IMR-90 (cell line): ENCODE measurements at regions not wholly inside any gene's neighbourhood (a gene's known extent, or its start where the extent isn't known, plus 50 kb on each side); places are given as distances from the start of the nearest gene placed in this dataset.

ENCODE experiments used
- ATAC-seq: fragments of 200-7000 bp; cut with Tn5 transposase; 2 replicates; pipeline ENCODE4 v1.9.1; 2020; ENCODE audit warnings: low read depth, mild to moderate bottlenecking, moderate library complexity
- BruUV-seq: library from RNA; stranded (reverse); fragments of 400-500 nt; replicated peaks from 2 replicates; lab custom pipeline; 2021; lab: Mats Ljungman, UMichigan
- CTCF ChIA-PET: fragments of 300-600 bp; formaldehyde crosslinking; extraction: SDS; loops from one replicate; lab custom pipeline; 2021; ENCODE audit warnings: antibody characterized with exemption; lab: Yijun Ruan, JAX
- POLR2A ChIA-PET: fragments of 300-600 bp; sonication (Branson Sonifier 250); formaldehyde crosslinking; loops from one replicate; lab custom pipeline; 2022; ENCODE audit warnings: antibody characterized with exemption; ENCODE audit not compliant: unreplicated experiment; lab: Charles Lee
- DNase-seq: peaks from one replicate; pipeline ENCODE4 v3.0.0; 2013
- H2AFZ ChIP-seq: replicated peaks from 2 replicates; pipeline ENCODE3; 2013; ENCODE audit warnings: low read length, mild to moderate bottlenecking; ENCODE audit not compliant: poor library complexity
- H2AK5ac ChIP-seq: 2 replicates; pipeline ENCODE4 v1.6.1; 2013; ENCODE audit warnings: low read depth, low read length, inconsistent platforms
- H2AK9ac ChIP-seq: replicated peaks from 2 replicates; pipeline ENCODE3; 2013; ENCODE audit warnings: mild to moderate bottlenecking, low read depth, low read length, moderate library complexity; ENCODE audit not compliant: poor library complexity
- H2BK120ac ChIP-seq: 2 replicates; pipeline ENCODE4 v1.6.1; 2013; ENCODE audit warnings: low read depth, low read length, inconsistent platforms
- H2BK15ac ChIP-seq: 3 replicates; pipeline ENCODE4 v1.6.1; 2013; ENCODE audit warnings: low read depth, low read length, inconsistent platforms
- H2BK20ac ChIP-seq: 2 replicates; pipeline ENCODE4 v1.6.1; 2013; ENCODE audit warnings: low read depth, mild to moderate bottlenecking, inconsistent platforms, low read length, moderate library complexity
- H2BK5ac ChIP-seq: 2 replicates; pipeline ENCODE4 v1.6.1; 2013; ENCODE audit warnings: mild to moderate bottlenecking, low read depth, low read length, inconsistent platforms; ENCODE audit not compliant: poor library complexity, severe bottlenecking
- H3K14ac ChIP-seq: replicated peaks from 2 replicates; pipeline ENCODE4 v1.6.1; 2013; ENCODE audit warnings: low read depth, low read length, inconsistent platforms
- H3K18ac ChIP-seq: 2 replicates; pipeline ENCODE4 v1.6.1; 2013; ENCODE audit warnings: low read depth, low read length, control low read depth
- H3K23ac ChIP-seq: 2 replicates; pipeline ENCODE4 v1.6.1; 2013; ENCODE audit warnings: low read depth, low read length, inconsistent platforms
- H3K27ac ChIP-seq: 2 replicates; pipeline ENCODE4 v1.5.1; 2013; ENCODE audit warnings: mild to moderate bottlenecking, control low read depth, low read length; ENCODE audit not compliant: insufficient read depth
- H3K27me3 ChIP-seq: 2 replicates; pipeline ENCODE4 v1.6.1; 2013; ENCODE audit warnings: low read length; ENCODE audit not compliant: control insufficient read depth, insufficient read depth
- H3K36me3 ChIP-seq: 2 replicates; pipeline ENCODE4 v1.6.1; 2013; ENCODE audit warnings: low read length, mixed read lengths; ENCODE audit not compliant: control insufficient read depth, insufficient read depth
- H3K4ac ChIP-seq: 2 replicates; pipeline ENCODE4 v1.6.1; 2013; ENCODE audit warnings: low read depth, low read length, inconsistent platforms
- H3K4me1 ChIP-seq: 2 replicates; pipeline ENCODE4 v1.6.1; 2013; ENCODE audit warnings: low read length, mixed read lengths; ENCODE audit not compliant: control insufficient read depth, insufficient read depth
- H3K4me2 ChIP-seq: 2 replicates; pipeline ENCODE4 v1.6.1; 2013; ENCODE audit warnings: low read depth, mild to moderate bottlenecking, control low read depth, low read length, moderate library complexity
- H3K4me3 ChIP-seq: 2 replicates; pipeline ENCODE4 v1.5.1; 2013; ENCODE audit warnings: low read depth, mild to moderate bottlenecking, control low read depth, low read length, moderate library complexity; ENCODE audit not compliant: insufficient read depth
- H3K56ac ChIP-seq: 2 replicates; pipeline ENCODE4 v1.6.1; 2013; ENCODE audit warnings: low read length, inconsistent platforms; ENCODE audit not compliant: insufficient read depth; ENCODE audit errors: extremely low read depth
- H3K79me1 ChIP-seq, 2 experiments: 2 replicates each; pipeline ENCODE4 v1.6.1; 2013; ENCODE audit warnings: low read length in 2 of 2, inconsistent platforms in 1 of 2, low read depth in 1 of 2
- H3K9ac ChIP-seq: 2 replicates; pipeline ENCODE4 v1.6.1; 2013; ENCODE audit warnings: low read depth, low read length, control low read depth
- H3K9me1 ChIP-seq: 2 replicates; pipeline ENCODE4 v1.6.1; 2013; ENCODE audit warnings: low read length, inconsistent platforms; ENCODE audit not compliant: insufficient read depth
- H3K9me3 ChIP-seq: 2 replicates; pipeline ENCODE4 v1.6.1; 2013; ENCODE audit warnings: low read length; ENCODE audit not compliant: control insufficient read depth, insufficient read depth
- H4K20me1 ChIP-seq: 2 replicates; pipeline ENCODE4 v1.6.1; 2013; ENCODE audit warnings: low read length, inconsistent platforms; ENCODE audit not compliant: insufficient read depth
- H4K5ac ChIP-seq: 2 replicates; pipeline ENCODE4 v1.6.1; 2013; ENCODE audit warnings: mild to moderate bottlenecking, low read depth, low read length, control low read depth
- H4K8ac ChIP-seq, 2 experiments: 2 replicates each; pipeline ENCODE4 v1.6.1; 2013; ENCODE audit warnings: low read depth in 2 of 2, low read length in 2 of 2, control low read depth in 1 of 2, inconsistent platforms in 1 of 2
- H4K91ac ChIP-seq: 2 replicates; pipeline ENCODE4 v1.6.1; 2013; ENCODE audit warnings: low read depth, low read length, inconsistent platforms; ENCODE audit not compliant: insufficient read depth
- BHLHE40 ChIP-seq: fragments of 150-350 bp; IDR thresholded peaks from 2 replicates; pipeline ENCODE4 v1.6.1; 2016; ENCODE audit warnings: mild to moderate bottlenecking, low read depth, low read length
- CEBPB ChIP-seq: IDR thresholded peaks from 2 replicates; pipeline ENCODE4 v1.6.1; 2012; ENCODE audit warnings: low read depth, low read length, improper control_type of control experiment
- CHD1 ChIP-seq: IDR thresholded peaks from 2 replicates; pipeline ENCODE4 v1.6.1; 2012; ENCODE audit warnings: low read depth, low read length, improper control_type of control experiment
- FOS ChIP-seq: fragments of 150-350 bp; IDR thresholded peaks from 2 replicates; pipeline ENCODE4 v1.6.1; 2016; ENCODE audit warnings: low read depth, low read length
- MAFK ChIP-seq: IDR thresholded peaks from 2 replicates; pipeline ENCODE4 v1.6.1; 2012; ENCODE audit warnings: low read depth, low read length, improper control_type of control experiment
- MAZ ChIP-seq: IDR thresholded peaks from 2 replicates; pipeline ENCODE4 v1.6.1; 2012; ENCODE audit warnings: low read depth, mild to moderate bottlenecking, low read length, improper control_type of control experiment, moderate library complexity, borderline replicate concordance
- MXI1 ChIP-seq: IDR thresholded peaks from 2 replicates; pipeline ENCODE4 v1.6.1; 2012; ENCODE audit warnings: low read depth, mild to moderate bottlenecking, low read length, moderate library complexity, borderline replicate concordance
- NFE2L2 ChIP-seq: fragments of 150-350 bp; IDR thresholded peaks from 2 replicates; pipeline ENCODE4 v1.6.1; 2016; ENCODE audit warnings: low read depth, mild to moderate bottlenecking, low read length
- POLR2A ChIP-seq: IDR thresholded peaks from 2 replicates; pipeline ENCODE4 v1.6.1; 2012; ENCODE audit warnings: mild to moderate bottlenecking, low read depth, low read length
- RAD21 ChIP-seq: IDR thresholded peaks from 2 replicates; pipeline ENCODE4 v1.6.1; 2012; ENCODE audit warnings: low read length, improper control_type of control experiment
- RCOR1 ChIP-seq: IDR thresholded peaks from 2 replicates; pipeline ENCODE4 v1.6.1; 2012; ENCODE audit warnings: mild to moderate bottlenecking, low read length, improper control_type of control experiment; ENCODE audit not compliant: insufficient replicate concordance
- RFX5 ChIP-seq: IDR thresholded peaks from 2 replicates; pipeline ENCODE4 v1.8.0; 2012; ENCODE audit warnings: low read depth, mild to moderate bottlenecking, low read length, moderate library complexity
- SMC3 ChIP-seq: fragments of 150-350 bp; IDR thresholded peaks from 2 replicates; pipeline ENCODE4 v1.6.1; 2016; ENCODE audit warnings: low read depth, mild to moderate bottlenecking, antibody characterized with exemption, low read length, moderate library complexity
- USF2 ChIP-seq: fragments of 150-350 bp; IDR thresholded peaks from 2 replicates; pipeline ENCODE4 v1.6.1; 2017; ENCODE audit warnings: mild to moderate bottlenecking, antibody characterized with exemption, low read length, low read depth
- WGBS, 2 experiments: methylation state at CpG; one replicate each; pipeline versions ENCODE4 v1.1.5 to v1.1.7; 2013; ENCODE audit warnings: missing lambda C conversion rate in 2 of 2; ENCODE audit not compliant: insufficient read length in 1 of 2; ENCODE audit errors: extremely low coverage in 2 of 2; 5-methylcytosine and 5-hydroxymethylcytosine counted together
- dilution Hi-C: fragments of 300-500 bp; cut with HindIII; formaldehyde crosslinking; loops from one replicate; pipeline ENCODE4 v1.14.3; 2018; ENCODE audit warnings: low sequenced_read_pairs; ENCODE audit not compliant: unreplicated experiment
- in situ Hi-C: fragments of 300-500 bp; cut with MboI; formaldehyde crosslinking; loops from 3 replicates; pipeline ENCODE4 v1.14.3; 2019; ENCODE audit warnings: low sequenced_read_pairs, inconsistent platforms, mixed read lengths
- intact Hi-C: fragments of 100-400 bp; cut with micrococcal nuclease; formaldehyde crosslinking; loops from 2 replicates; pipeline ENCODE4 v1.10.0; 2022
- TF ChIP-seq, protein P1 (sequence below): fragments of 150-350 bp; IDR thresholded peaks from 2 replicates; pipeline ENCODE4 v1.6.1; 2016; ENCODE audit warnings: low read depth, mild to moderate bottlenecking, low read length, moderate library complexity, borderline replicate concordance
- TF ChIP-seq, protein P2 (sequence below): conservative IDR thresholded peaks from 2 replicates; pipeline ENCODE4 v1.5.1; 2012; ENCODE audit warnings: mild to moderate bottlenecking, low read depth, low read length, improper control_type of control experiment

DNA sequence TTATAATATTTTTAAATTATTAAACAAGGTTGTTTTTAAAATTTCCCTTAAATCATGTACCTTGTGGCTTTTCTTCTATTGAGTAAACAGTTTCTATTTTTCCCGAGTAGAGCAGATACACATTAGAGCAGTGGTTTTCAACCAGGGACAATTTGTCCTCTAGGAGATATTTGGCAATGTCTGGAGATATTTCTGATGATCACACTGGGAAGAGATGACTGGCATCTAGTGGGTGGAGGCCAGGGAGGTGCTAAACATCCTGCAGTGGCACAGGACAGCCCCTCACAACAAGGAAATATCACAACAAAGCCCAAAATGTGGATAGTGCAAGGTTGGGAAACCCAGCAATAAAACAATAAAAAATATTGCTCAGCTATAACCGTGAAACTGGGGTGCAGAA, 113.0 kb upstream of the PTPRG start:
- no TSS peak for BruUV-seq
- no peak overlapping the region for H3K4me3 ChIP-seq
- no peaks in the 10 kb centered on the region for H3K9me3 ChIP-seq
- H3K4ac ChIP-seq = no peak overlapping the region
- H2AK5ac ChIP-seq = no peak overlapping the region
- dilution Hi-C loops (no loop called here), intact Hi-C loops (no loop called here), in situ Hi-C loops (no loop called here)
- H3K14ac ChIP-seq = no peak overlapping the region
- no peak for TF ChIP-seq MXI1
- no peak for TF ChIP-seq MAZ
- TF ChIP-seq, protein P1, sequence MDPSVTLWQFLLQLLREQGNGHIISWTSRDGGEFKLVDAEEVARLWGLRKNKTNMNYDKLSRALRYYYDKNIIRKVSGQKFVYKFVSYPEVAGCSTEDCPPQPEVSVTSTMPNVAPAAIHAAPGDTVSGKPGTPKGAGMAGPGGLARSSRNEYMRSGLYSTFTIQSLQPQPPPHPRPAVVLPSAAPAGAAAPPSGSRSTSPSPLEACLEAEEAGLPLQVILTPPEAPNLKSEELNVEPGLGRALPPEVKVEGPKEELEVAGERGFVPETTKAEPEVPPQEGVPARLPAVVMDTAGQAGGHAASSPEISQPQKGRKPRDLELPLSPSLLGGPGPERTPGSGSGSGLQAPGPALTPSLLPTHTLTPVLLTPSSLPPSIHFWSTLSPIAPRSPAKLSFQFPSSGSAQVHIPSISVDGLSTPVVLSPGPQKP = no peak
- no peak for TF ChIP-seq POLR2A
- TF ChIP-seq MAFK = no peak
- no peak for TF ChIP-seq USF2
- no peak for TF ChIP-seq RCOR1
- TF ChIP-seq BHLHE40 = no peak
- TF ChIP-seq RFX5 = no peak
- TF ChIP-seq NFE2L2 = no peak
- TF ChIP-seq, protein P2, sequence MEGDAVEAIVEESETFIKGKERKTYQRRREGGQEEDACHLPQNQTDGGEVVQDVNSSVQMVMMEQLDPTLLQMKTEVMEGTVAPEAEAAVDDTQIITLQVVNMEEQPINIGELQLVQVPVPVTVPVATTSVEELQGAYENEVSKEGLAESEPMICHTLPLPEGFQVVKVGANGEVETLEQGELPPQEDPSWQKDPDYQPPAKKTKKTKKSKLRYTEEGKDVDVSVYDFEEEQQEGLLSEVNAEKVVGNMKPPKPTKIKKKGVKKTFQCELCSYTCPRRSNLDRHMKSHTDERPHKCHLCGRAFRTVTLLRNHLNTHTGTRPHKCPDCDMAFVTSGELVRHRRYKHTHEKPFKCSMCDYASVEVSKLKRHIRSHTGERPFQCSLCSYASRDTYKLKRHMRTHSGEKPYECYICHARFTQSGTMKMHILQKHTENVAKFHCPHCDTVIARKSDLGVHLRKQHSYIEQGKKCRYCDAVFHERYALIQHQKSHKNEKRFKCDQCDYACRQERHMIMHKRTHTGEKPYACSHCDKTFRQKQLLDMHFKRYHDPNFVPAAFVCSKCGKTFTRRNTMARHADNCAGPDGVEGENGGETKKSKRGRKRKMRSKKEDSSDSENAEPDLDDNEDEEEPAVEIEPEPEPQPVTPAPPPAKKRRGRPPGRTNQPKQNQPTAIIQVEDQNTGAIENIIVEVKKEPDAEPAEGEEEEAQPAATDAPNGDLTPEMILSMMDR = no peak
- TF ChIP-seq CEBPB = no peak
- no peak for TF ChIP-seq RAD21
- no peak for TF ChIP-seq SMC3
- TF ChIP-seq CHD1 = no peak
- TF ChIP-seq FOS = no peak
- H3K18ac ChIP-seq = no peak overlapping the region
- no peak overlapping the region for H2BK5ac ChIP-seq
- H2AK9ac ChIP-seq = no peak overlapping the region
- H3K9me1 ChIP-seq = no peaks in the 10 kb centered on the region
- no peak overlapping the region for H3K4me2 ChIP-seq
- H3K27me3 ChIP-seq = no peaks in the 10 kb centered on the region
- no peaks in the 10 kb centered on the region for H3K36me3 ChIP-seq
- H3K9ac ChIP-seq = no peak overlapping the region
- ATAC-seq (no peak), DNase-seq (no peak)
- H2AFZ ChIP-seq = no peak overlapping the region
- no peak overlapping the region for H3K56ac ChIP-seq
- H2BK15ac ChIP-seq = no peak overlapping the region
- H2BK120ac ChIP-seq = no peak overlapping the region
- no peak overlapping the region for H4K91ac ChIP-seq
- no peak overlapping the region for H4K8ac ChIP-seq
- ChIA-PET POLR2A (no interaction called here), CTCF (no interaction called here)
- H3K27ac ChIP-seq = no peak overlapping the region
- WGBS, 2 experiments = no CpG with 5 or more reads among the region's 2 CpGs
- H4K5ac ChIP-seq = no peak overlapping the region
- no peak overlapping the region for H3K23ac ChIP-seq
- H2BK20ac ChIP-seq = no peak overlapping the region
- H3K79me1 ChIP-seq = no peaks in the 10 kb centered on the region
- no peaks in the 10 kb centered on the region for H4K20me1 ChIP-seq
- H3K4me1 ChIP-seq = no peaks in the 10 kb centered on the region; the same call in 1 of the 2 replicates
